ENCODE measurements at regions not wholly inside any gene's neighbourhood (a gene's known extent, or its start where the extent isn't known, plus 50 kb on each side); places are given as distances from the start of the nearest gene placed in this dataset.
"Not testable (repeated sequence)": the region's sequence is repeated elsewhere in the genome, so short reads cannot be mapped to it uniquely, and the experiment has no call there.

- DNase-seq, result no peak
- in situ Hi-C loops (cut with MboI; ENCODE audit: low pct_unique_long_range_greater_than_20kb, low sequenced_read_pairs), result no loop called here
These were observed 567.9 kb downstream of the CDH9 start for GRCh38 chr5:26470439-26470838.

- in situ Hi-C loops (cut with MboI; ENCODE audit: low pct_unique_long_range_greater_than_20kb, low sequenced_read_pairs), result no loop called here
- no peak for DNase-seq
These were observed 599.3 kb downstream of the CDH9 start for GRCh38 chr5:26439121-26439520.

GRCh38 chr5:26434688-26435087, 603.7 kb downstream of the CDH9 start:
- DNase-seq, result no peak
- in situ Hi-C loops (cut with MboI; ENCODE audit: low pct_unique_long_range_greater_than_20kb, low sequenced_read_pairs), result no loop called here

GRCh38 chr5:26432386-26432785, 606.0 kb downstream of the CDH9 start:
- DNase-seq, result no peak

GRCh38 chr5:26430323-26430722, 608.1 kb downstream of the CDH9 start:
- in situ Hi-C loops (cut with MboI; ENCODE audit: low pct_unique_long_range_greater_than_20kb, low sequenced_read_pairs), result no loop called here
- DNase-seq, result no peak

More at GRCh38 chr5:26432386-26432785, 606.0 kb downstream of the CDH9 start:
- in situ Hi-C loops (cut with MboI; ENCODE audit: low pct_unique_long_range_greater_than_20kb, low sequenced_read_pairs), result no loop called here

- in situ Hi-C loops (cut with MboI; ENCODE audit: low pct_unique_long_range_greater_than_20kb, low sequenced_read_pairs), result no loop called here
- no peak for DNase-seq
These were observed 611.1 kb downstream of the CDH9 start for GRCh38 chr5:26427281-26427680.

- in situ Hi-C loops (cut with MboI; ENCODE audit: low pct_unique_long_range_greater_than_20kb, low sequenced_read_pairs), result no loop called here
- no peak for DNase-seq
These were observed 618.4 kb downstream of the CDH9 start for GRCh38 chr5:26419987-26420386.

GRCh38 chr5:26416911-26417310, 621.5 kb downstream of the CDH9 start:
- DNase-seq, result no peak

GRCh38 chr5:26415987-26416779, 622.2 kb downstream of the CDH9 start:
- no peak for DNase-seq
- in situ Hi-C loops (cut with MboI; ENCODE audit: low pct_unique_long_range_greater_than_20kb, low sequenced_read_pairs), result no loop called here

More at GRCh38 chr5:26416911-26417310, 621.5 kb downstream of the CDH9 start:
- in situ Hi-C loops (cut with MboI; ENCODE audit: low pct_unique_long_range_greater_than_20kb, low sequenced_read_pairs), result no loop called here

- in situ Hi-C loops (cut with MboI; ENCODE audit: low pct_unique_long_range_greater_than_20kb, low sequenced_read_pairs), result no loop called here
- no peak for DNase-seq
These were observed 647.8 kb downstream of the CDH9 start for GRCh38 chr5:26390608-26391007.

- no peak for DNase-seq
- in situ Hi-C loops (cut with MboI; ENCODE audit: low pct_unique_long_range_greater_than_20kb, low sequenced_read_pairs), result no loop called here
These were observed 649.4 kb downstream of the CDH9 start for GRCh38 chr5:26388976-26389375.

GRCh38 chr5:26386532-26386931, 651.9 kb downstream of the CDH9 start:
- in situ Hi-C loops (cut with MboI; ENCODE audit: low pct_unique_long_range_greater_than_20kb, low sequenced_read_pairs), result no loop called here
- no peak for DNase-seq

- in situ Hi-C loops (cut with MboI; ENCODE audit: low pct_unique_long_range_greater_than_20kb, low sequenced_read_pairs); DNase-seq: not testable (repeated sequence)
These were observed 673.8 kb downstream of the CDH9 start for GRCh38 chr5:26364624-26365023.

GRCh38 chr5:26343801-26344325, 694.5 kb downstream of the CDH9 start:
- DNase-seq, result no peak

GRCh38 chr5:26339576-26339975, 698.8 kb downstream of the CDH9 start:
- DNase-seq, result no peak
- in situ Hi-C loops (cut with MboI; ENCODE audit: low pct_unique_long_range_greater_than_20kb, low sequenced_read_pairs), result no loop called here

More at GRCh38 chr5:26343801-26344325, 694.5 kb downstream of the CDH9 start:
- in situ Hi-C loops (cut with MboI; ENCODE audit: low pct_unique_long_range_greater_than_20kb, low sequenced_read_pairs), result no loop called here

GRCh38 chr5:26329562-26330189, 708.7 kb downstream of the CDH9 start:
- DNase-seq, result peak; percentile 14

GRCh38 chr5:26326153-26326759, 712.1 kb downstream of the CDH9 start:
- in situ Hi-C loops (cut with MboI; ENCODE audit: low pct_unique_long_range_greater_than_20kb, low sequenced_read_pairs), result no loop called here

More at GRCh38 chr5:26329562-26330189, 708.7 kb downstream of the CDH9 start:
- in situ Hi-C loops (cut with MboI; ENCODE audit: low pct_unique_long_range_greater_than_20kb, low sequenced_read_pairs), result no loop called here

GRCh38 chr5:26325432-26325831, 713.0 kb downstream of the CDH9 start:
- in situ Hi-C loops (cut with MboI; ENCODE audit: low pct_unique_long_range_greater_than_20kb, low sequenced_read_pairs); DNase-seq: not testable (repeated sequence)

More at GRCh38 chr5:26326153-26326759, 712.1 kb downstream of the CDH9 start:
- DNase-seq, result no peak

- in situ Hi-C loops (cut with MboI; ENCODE audit: low pct_unique_long_range_greater_than_20kb, low sequenced_read_pairs), result not testable (repeated sequence)
These were observed 714.0 kb downstream of the CDH9 start for GRCh38 chr5:26324273-26324895.

More at GRCh38 chr5:26324273-26324895, 714.0 kb downstream of the CDH9 start:
- not testable (repeated sequence) for DNase-seq

Measured in KBM-7 (cell line).